HG03460 (cell line): ENCODE measurements at regions not wholly inside any gene's neighbourhood (a gene's known extent, or its start where the extent isn't known, plus 50 kb on each side); places are given as distances from the start of the nearest gene placed in this dataset.

Experiments used
- ATAC-seq: cut with Tn5 transposase; IDR thresholded peaks from one replicate; pipeline ENCODE4 v1.9.1; 2021; ENCODE audit not compliant: unreplicated experiment

DNA sequence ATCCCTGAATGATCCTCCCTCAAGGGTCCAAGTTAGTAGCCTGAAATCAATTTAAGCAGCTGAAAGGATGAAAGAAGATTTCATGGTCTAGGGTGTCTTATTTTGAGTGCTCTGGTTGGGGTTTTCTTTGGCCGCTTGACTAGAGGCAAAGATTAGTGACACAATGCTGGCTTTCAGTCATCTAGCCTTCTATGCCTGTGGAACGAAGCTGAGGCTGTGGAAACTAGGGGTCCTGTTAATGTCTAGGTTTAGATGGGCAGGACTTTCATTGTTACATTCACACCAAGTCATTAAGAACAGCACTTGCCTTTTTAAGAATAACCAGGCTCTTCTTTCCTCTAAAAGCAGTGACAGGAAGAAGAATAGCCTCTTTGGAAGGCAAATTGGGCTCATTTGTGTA is 253.8 kb upstream of the E2F7 start:
- ATAC-seq, result no peak

DNA sequence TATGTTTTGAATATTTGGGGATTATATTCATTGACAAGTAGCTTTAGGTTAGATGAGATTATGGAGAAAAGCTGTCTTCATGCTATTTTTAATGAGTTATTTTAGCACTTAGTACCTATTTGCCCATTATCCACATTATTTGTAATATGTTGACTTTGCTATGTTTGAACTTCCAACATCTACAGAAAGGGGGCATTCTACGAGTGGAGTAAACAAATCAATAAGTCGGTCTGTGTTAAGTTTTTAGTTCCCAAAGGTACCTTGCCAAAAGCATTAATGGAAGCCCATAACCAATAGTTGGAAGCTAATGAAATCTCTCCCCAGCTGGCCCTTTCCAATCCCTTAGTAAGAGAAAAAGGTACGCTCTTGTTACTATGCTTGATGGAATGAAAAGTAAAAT is 250.0 kb upstream of the E2F7 start:
- no peak for ATAC-seq

DNA sequence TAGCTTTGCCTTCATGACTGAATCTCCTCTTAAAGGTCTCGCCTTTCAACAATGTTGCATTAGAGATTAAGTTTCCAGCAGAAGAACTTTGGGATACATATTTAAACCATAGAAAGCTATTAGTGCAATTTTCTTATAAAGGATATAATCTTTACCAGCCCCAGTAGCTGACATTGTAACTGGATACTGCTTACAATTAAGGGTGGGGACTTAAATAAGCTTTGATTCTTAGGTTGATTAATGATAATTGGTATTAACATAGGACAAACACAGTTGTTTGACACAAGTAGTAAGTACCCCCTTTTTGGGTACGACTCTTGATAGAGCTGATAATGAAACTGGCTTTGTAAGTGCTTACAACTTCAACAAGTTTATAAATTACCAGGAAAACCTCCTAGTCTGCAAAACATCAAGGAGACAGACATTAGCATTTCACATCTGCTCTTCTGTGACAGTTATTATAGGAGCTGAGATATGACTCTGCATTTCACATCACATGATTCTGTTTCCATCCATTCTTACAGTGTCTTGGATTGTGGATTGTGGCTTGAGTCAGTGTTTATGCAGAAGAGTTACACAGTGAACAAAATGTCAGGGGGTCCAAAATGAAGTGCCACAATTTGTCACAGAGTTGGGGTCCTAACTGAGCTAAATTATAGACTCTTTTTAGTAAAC is 249.1 kb upstream of the E2F7 start:
- ATAC-seq, result no peak

GRCh38 chr12:77308056-77308455 is 242.7 kb upstream of the E2F7 start:
- ATAC-seq, result no peak

DNA sequence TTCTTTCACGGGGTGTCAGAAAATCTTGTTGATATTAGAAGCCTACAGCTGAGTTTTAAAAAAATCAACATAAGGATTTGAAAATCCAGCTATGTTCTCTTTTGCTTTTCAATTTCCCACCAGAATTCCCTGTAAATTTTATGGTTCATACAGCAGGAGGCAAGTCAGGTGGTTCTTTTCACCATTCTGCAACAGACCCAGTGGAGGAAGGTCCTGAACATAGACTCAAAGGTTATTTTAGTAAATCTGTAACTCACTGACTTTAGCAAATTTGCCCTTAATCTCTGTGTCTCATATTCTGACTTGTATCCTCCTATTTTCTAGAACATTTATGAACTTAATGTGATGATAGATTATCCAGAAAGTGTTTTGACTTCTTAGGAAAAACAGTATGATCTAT is 235.4 kb upstream of the E2F7 start:
- no peak for ATAC-seq

GRCh38 chr12:77299910-77300669 is 234.7 kb upstream of the E2F7 start:
- ATAC-seq, result no peak

DNA sequence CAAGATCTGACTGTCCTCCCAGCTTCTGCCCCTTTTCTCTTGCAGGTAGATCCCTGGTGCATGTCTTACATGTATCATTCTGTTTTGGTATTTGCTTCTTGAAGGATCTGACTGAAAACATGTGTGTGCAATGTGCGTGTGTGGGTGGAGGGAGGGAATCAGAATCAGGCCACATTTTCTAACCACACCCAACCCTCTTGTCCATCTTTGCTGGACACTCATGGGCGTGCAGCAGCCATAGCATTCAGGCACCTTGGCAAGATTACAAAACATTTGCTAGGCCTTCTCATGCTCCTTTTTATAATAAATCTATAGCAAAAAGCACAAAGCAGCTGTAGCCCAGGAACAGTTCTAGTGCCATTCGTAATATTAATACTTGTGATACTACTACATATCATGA is 233.6 kb upstream of the E2F7 start:
- no peak for ATAC-seq

DNA sequence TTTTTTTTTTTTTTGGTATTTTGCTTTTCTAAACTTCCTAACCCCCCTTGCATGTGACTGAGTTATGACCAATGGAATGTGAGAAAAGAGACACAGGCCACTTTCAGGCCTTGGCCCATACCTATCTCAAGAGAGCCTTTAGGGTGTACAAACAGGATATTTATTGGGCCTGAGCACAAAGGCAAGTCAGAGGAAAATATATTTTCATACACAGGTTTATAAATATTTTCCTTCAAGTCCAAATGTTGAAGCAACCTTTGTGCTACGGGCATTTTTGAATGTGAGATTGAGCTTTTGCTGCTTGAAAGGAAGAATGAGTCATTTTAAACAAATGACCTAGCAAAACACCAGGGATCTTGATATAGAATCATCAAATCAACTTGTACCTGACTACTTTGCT is 228.6 kb upstream of the E2F7 start:
- no peak for ATAC-seq

DNA sequence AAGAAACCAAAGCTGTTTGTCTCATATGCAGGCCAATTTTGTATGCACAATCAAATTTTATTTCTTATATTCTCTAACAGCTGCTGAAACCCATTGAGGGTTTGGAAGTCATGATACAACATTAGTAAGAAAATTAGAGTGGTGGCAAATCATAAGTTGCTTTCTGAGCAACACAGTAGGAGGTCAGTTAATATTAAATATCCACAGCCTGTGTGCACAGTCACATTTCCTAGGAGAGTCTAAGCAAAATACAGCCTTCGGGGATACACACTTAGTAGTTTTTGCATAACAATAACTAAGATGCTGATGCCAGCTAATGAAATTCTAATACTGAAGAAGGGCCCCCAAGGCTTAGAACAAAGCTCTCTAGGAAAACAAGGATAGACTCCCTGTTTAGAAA is 209.6 kb upstream of the E2F7 start:
- ATAC-seq, result no peak

GRCh38 chr12:77273898-77274297 is 208.5 kb upstream of the E2F7 start:
- no peak for ATAC-seq

- ATAC-seq, result no peak
Observed at GRCh38 chr12:77256956-77257355, 191.6 kb upstream of the E2F7 start.

- ATAC-seq, result no peak
Observed at GRCh38 chr12:77253321-77253720, 188.0 kb upstream of the E2F7 start.

DNA sequence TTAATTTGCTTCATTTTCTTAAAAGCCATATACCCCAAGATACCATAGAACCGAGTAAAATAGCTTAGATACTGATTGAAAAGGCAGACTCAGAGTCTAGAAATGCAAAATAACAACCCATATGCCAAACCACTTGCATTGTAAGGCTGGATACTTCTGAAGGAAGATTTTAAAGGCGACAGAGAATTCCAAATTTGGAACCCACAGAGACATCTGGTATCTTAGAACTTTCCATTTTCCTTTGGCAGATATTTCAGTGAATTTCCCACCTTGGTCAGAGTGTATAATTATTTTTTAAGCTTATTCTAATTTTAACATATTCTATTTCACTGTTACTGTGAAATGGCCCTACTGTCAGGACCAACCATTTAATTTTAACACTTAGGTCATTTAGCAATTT is 186.4 kb upstream of the E2F7 start:
- no peak for ATAC-seq

GRCh38 chr12:77249892-77250291 is 184.5 kb upstream of the E2F7 start:
- no peak for ATAC-seq

GRCh38 chr12:77248036-77248435 is 182.7 kb upstream of the E2F7 start:
- ATAC-seq, result no peak

- ATAC-seq, result no peak
Observed at GRCh38 chr12:77247542-77247941, 182.2 kb upstream of the E2F7 start.

- no peak for ATAC-seq
Observed at GRCh38 chr12:77243345-77243744, 178.0 kb upstream of the E2F7 start.

GRCh38 chr12:77239617-77240016 is 174.2 kb upstream of the E2F7 start:
- ATAC-seq, result no peak

- ATAC-seq, result no peak
Observed at GRCh38 chr12:77238335-77238734, 173.0 kb upstream of the E2F7 start.

- ATAC-seq, result no peak
Observed at GRCh38 chr12:77237896-77238295, 172.5 kb upstream of the E2F7 start.

- ATAC-seq, result no peak
Observed at GRCh38 chr12:77236066-77236465, 170.7 kb upstream of the E2F7 start.

- no peak for ATAC-seq
Observed at GRCh38 chr12:77232045-77232444, 166.7 kb upstream of the E2F7 start.

DNA sequence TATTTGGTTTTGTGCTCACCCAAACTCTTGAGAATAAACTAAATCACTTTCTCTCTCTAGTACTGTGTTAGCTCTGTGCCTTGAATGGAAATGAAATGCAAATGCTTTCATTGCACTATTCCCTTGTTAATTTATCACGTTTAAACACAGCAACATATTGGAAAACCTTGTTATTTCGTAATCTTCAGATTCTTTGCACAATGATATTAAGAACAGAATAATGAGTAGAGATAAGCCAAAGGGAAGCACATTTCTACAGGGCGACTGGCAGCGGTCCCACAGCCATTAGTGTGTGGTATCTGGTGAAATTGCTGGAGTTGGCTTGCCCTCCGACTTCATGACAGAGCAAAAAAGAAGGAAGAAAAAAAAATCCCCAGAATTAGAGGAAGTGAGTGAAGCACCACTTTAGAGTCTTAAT is 166.1 kb upstream of the E2F7 start:
- no peak for ATAC-seq
